NCI-H2196 (cell line): ENCODE measurements at regions not wholly inside any gene's neighbourhood (a gene's known extent, or its start where the extent isn't known, plus 50 kb on each side); places are given as distances from the start of the nearest gene placed in this dataset.

ENCODE experiments used
- DNase-seq: peaks from one replicate; lab custom pipeline; 2025; ENCODE audit not compliant: unreplicated experiment; lab: John Stamatoyannopoulos, UW

- DNase-seq, result no peak
These were observed 460.9 kb upstream of the SYT1 start for GRCh38 chr12:78403681-78404080.

- DNase-seq, result no peak
These were observed 458.4 kb upstream of the SYT1 start for GRCh38 chr12:78406213-78406612.

GRCh38 chr12:78406828-78407227 is 457.7 kb upstream of the SYT1 start:
- peak; percentile 10 for DNase-seq

- no peak for DNase-seq
These were observed 456.9 kb upstream of the SYT1 start for GRCh38 chr12:78407722-78408121.

- no peak for DNase-seq
These were observed 450.5 kb upstream of the SYT1 start for GRCh38 chr12:78414071-78414470.

GRCh38 chr12:78418919-78419318 is 445.7 kb upstream of the SYT1 start:
- no peak for DNase-seq

- no peak for DNase-seq
These were observed 445.1 kb upstream of the SYT1 start for GRCh38 chr12:78419513-78419912.

GRCh38 chr12:78420991-78421390 is 443.6 kb upstream of the SYT1 start:
- no peak for DNase-seq

- DNase-seq, result no peak
These were observed 434.0 kb upstream of the SYT1 start for GRCh38 chr12:78430551-78430950.

GRCh38 chr12:78431931-78432330 is 432.6 kb upstream of the SYT1 start:
- no peak for DNase-seq

- DNase-seq, result no peak
These were observed 424.9 kb upstream of the SYT1 start for GRCh38 chr12:78439666-78440065.

- DNase-seq, result no peak
These were observed 422.7 kb upstream of the SYT1 start for GRCh38 chr12:78441737-78442453.

GRCh38 chr12:78442454-78442801 is 422.1 kb upstream of the SYT1 start:
- no peak for DNase-seq

- no peak for DNase-seq
These were observed 418.0 kb upstream of the SYT1 start for GRCh38 chr12:78446555-78446954.

GRCh38 chr12:78447373-78447772 is 417.2 kb upstream of the SYT1 start:
- no peak for DNase-seq

GRCh38 chr12:78448692-78449091 is 415.9 kb upstream of the SYT1 start:
- DNase-seq, result no peak

- DNase-seq, result no peak
These were observed 408.6 kb upstream of the SYT1 start for GRCh38 chr12:78455991-78456390.

GRCh38 chr12:78457938-78458337 is 406.6 kb upstream of the SYT1 start:
- no peak for DNase-seq

GRCh38 chr12:78470354-78471195 is 394.0 kb upstream of the SYT1 start:
- DNase-seq, result peak; percentile 49

- DNase-seq, result no peak
These were observed 391.4 kb upstream of the SYT1 start for GRCh38 chr12:78473136-78473535.

- no peak for DNase-seq
These were observed 391.0 kb upstream of the SYT1 start for GRCh38 chr12:78473561-78473960.

- DNase-seq, result peak; percentile 30
These were observed 380.7 kb upstream of the SYT1 start for GRCh38 chr12:78483767-78484315.
